ENCODE measurements at regions not wholly inside any gene's neighbourhood (a gene's known extent, or its start where the extent isn't known, plus 50 kb on each side); places are given as distances from the start of the nearest gene placed in this dataset.

- Histone ChIP-seq H4K20me1 (no peaks in the 10 kb centered on the region), H3K36me3 (no peaks in the 10 kb centered on the region), H3K4me2 (no peak overlapping the region), H3K4me1 (peaks cover 0 to 15% (median 2%) of the 10 kb centered on the region in 10 experiments; a peak in 5 of 20 replicates), H3K9me3 (replicated peaks in 1 of 11) (no peaks in the 10 kb centered on the region), H3K27ac (no peak overlapping the region), H3K27me3 (no peaks in the 10 kb centered on the region), H3K9ac (no peak overlapping the region), H3K4me3 (no peak overlapping the region)
- TF ChIP-seq Cebpa-rat (IDR thresholded peaks at IDR 0.05), result no peak
These were observed 689.6 kb upstream of the SEL1L start for GRCh38 chr14:82223276-82223675.

GRCh38 chr14:82224610-82225009, 691.0 kb upstream of the SEL1L start:
- no peak for TF ChIP-seq Cebpa-rat (IDR thresholded peaks at IDR 0.05)

GRCh38 chr14:82230748-82231147, 697.1 kb upstream of the SEL1L start:
- H3K36me3 ChIP-seq, result no peaks in the 10 kb centered on the region
- H3K9me3 ChIP-seq (replicated peaks in 1 of 11), result no peaks in the 10 kb centered on the region
- H3K27me3 ChIP-seq, result no peaks in the 10 kb centered on the region
- H3K9ac ChIP-seq, result no peak overlapping the region
- H4K20me1 ChIP-seq, result no peaks in the 10 kb centered on the region
- H3K4me3 ChIP-seq, result no peak overlapping the region
- no peak for TF ChIP-seq Cebpa-rat (IDR thresholded peaks at IDR 0.05)
- peak overlapping the region in 1 of 11 experiments; percentile 15; a peak in 1 of 22 replicates for H3K4me2 ChIP-seq
- peaks cover 0 to 10% (median 0%) of the 10 kb centered on the region in 10 experiments; a peak in 5 of 20 replicates for H3K4me1 ChIP-seq
- no peak overlapping the region for H3K27ac ChIP-seq

More at GRCh38 chr14:82224610-82225009, 691.0 kb upstream of the SEL1L start:
- no peak overlapping the region for H3K9ac ChIP-seq
- H3K4me1 ChIP-seq, result peaks cover 0 to 15% (median 2%) of the 10 kb centered on the region in 10 experiments; a peak in 5 of 20 replicates
- no peak overlapping the region for H3K27ac ChIP-seq
- H3K9me3 ChIP-seq (replicated peaks in 1 of 11), result no peaks in the 10 kb centered on the region
- no peak overlapping the region for H3K4me3 ChIP-seq
- H3K27me3 ChIP-seq, result no peaks in the 10 kb centered on the region
- no peak overlapping the region; a peak in 1 of 22 replicates for H3K4me2 ChIP-seq
- H4K20me1 ChIP-seq, result no peaks in the 10 kb centered on the region
- H3K36me3 ChIP-seq, result no peaks in the 10 kb centered on the region

DNA sequence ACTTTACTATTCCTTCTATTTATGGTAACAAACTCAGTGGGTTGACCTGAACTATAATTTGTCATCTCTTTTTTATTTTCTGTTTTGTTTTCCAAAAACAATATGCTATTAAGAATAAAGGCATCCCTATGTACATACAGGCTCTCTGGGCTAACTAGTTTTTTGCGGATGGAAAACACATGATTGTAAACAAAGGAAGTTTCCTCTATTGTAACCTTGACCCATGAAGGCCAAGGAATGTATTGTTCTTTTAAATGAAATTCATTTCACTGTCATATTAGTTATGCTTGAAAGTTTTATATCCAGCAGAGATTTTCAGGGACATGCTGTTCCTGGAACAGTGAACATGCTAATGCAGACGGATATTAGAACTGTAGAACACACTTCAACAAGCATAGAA, 705.0 kb upstream of the SEL1L start:
- Histone ChIP-seq H3K4me1 (no peaks in the 10 kb centered on the region), H3K36me3 (no peaks in the 10 kb centered on the region), H3K27me3 (no peaks in the 10 kb centered on the region), H3K4me2 (no peak overlapping the region), H3K9me3 (replicated peaks in 1 of 11) (no peaks in the 10 kb centered on the region), H3K9ac (no peak overlapping the region), H3K4me3 (no peak overlapping the region), H4K20me1 (no peaks in the 10 kb centered on the region), H3K27ac (no peak overlapping the region)
- no peak for TF ChIP-seq Cebpa-rat (IDR thresholded peaks at IDR 0.05)

DNA sequence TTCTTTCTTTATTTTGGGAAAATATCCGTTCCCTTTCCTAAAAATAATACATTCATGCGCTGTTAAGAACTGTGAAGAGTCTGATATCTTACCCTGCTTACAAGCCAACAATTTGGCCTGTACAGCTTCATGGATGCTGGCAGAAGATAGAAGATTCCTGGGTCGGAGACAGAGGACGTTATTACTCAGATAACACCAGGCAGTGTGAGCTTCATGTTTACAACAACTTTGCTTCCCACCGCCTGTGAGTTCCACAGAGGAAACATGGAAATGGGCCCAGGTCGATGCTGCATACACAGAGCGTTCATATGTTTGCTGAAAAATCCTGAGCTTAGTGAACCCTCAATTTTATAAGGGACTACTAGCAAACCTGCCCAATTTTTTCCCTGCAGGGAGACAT, 705.6 kb upstream of the SEL1L start:
- no peak overlapping the region for H3K27ac ChIP-seq
- no peak for TF ChIP-seq Cebpa-rat (IDR thresholded peaks at IDR 0.05)

DNA sequence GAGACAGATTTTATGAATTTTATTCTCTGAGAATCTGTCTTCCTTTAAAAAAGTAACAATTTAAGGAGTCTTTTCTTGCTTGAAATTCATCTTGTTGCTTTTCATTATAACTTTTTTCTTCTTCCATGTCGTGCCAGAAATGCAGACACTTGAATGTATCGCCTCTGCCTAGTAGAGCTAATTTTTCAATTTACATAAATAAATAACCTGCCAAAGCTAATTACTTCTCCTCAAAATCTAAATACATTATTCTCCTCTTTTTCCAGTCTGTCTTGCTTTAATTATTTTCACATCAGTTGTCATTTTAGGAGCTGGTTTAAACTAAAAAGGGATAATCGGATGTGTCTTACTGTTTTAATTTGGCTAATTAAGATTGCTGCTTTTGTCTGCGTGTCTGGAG, 711.1 kb upstream of the SEL1L start:
- Histone ChIP-seq H3K27ac (no peak overlapping the region), H3K4me1 (no peaks in the 10 kb centered on the region), H3K9ac (no peak overlapping the region), H3K27me3 (no peaks in the 10 kb centered on the region), H3K4me3 (no peak overlapping the region), H4K20me1 (no peaks in the 10 kb centered on the region), H3K36me3 (no peaks in the 10 kb centered on the region), H3K9me3 (replicated peaks in 1 of 11) (no peaks in the 10 kb centered on the region), H3K4me2 (no peak overlapping the region)
- TF ChIP-seq Cebpa-rat (IDR thresholded peaks at IDR 0.05), result no peak

More for the DNA sequence above, 705.6 kb upstream of the SEL1L start:
- no peak overlapping the region for H3K4me3 ChIP-seq
- H3K4me2 ChIP-seq, result no peak overlapping the region
- no peaks in the 10 kb centered on the region for H3K36me3 ChIP-seq
- no peak overlapping the region for H3K9ac ChIP-seq
- no peaks in the 10 kb centered on the region for H3K4me1 ChIP-seq
- no peaks in the 10 kb centered on the region for H3K27me3 ChIP-seq
- no peaks in the 10 kb centered on the region for H3K9me3 ChIP-seq (replicated peaks in 1 of 11)
- H4K20me1 ChIP-seq, result no peaks in the 10 kb centered on the region

GRCh38 chr14:82251494-82251893, 717.8 kb upstream of the SEL1L start:
- H3K9me3 ChIP-seq (replicated peaks in 1 of 11), result peaks cover 0 to 3% (median 0%) of the 10 kb centered on the region in 11 experiments; a peak in 2 of 22 replicates
- no peak for TF ChIP-seq Cebpa-rat (IDR thresholded peaks at IDR 0.05)
- no peak overlapping the region for H3K4me2 ChIP-seq
- H3K4me3 ChIP-seq, result no peak overlapping the region
- no peak overlapping the region for H3K27ac ChIP-seq
- no peak overlapping the region for H3K9ac ChIP-seq
- H3K4me1 ChIP-seq, result no peaks in the 10 kb centered on the region
- no peaks in the 10 kb centered on the region for H3K36me3 ChIP-seq
- H3K27me3 ChIP-seq, result no peaks in the 10 kb centered on the region
- no peaks in the 10 kb centered on the region for H4K20me1 ChIP-seq

- Histone ChIP-seq H3K9ac (no peak overlapping the region), H3K4me3 (no peak overlapping the region), H3K4me2 (no peak overlapping the region), H3K27ac (no peak overlapping the region), H3K27me3 (no peaks in the 10 kb centered on the region), H3K36me3 (no peaks in the 10 kb centered on the region), H3K9me3 (replicated peaks in 1 of 11) (no peaks in the 10 kb centered on the region), H4K20me1 (no peaks in the 10 kb centered on the region), H3K4me1 (no peaks in the 10 kb centered on the region)
- no peak for TF ChIP-seq Cebpa-rat (IDR thresholded peaks at IDR 0.05)
These were observed 736.6 kb upstream of the SEL1L start for GRCh38 chr14:82270286-82270685.

- no peak overlapping the region for H3K4me3 ChIP-seq
- TF ChIP-seq Cebpa-rat (IDR thresholded peaks at IDR 0.05), result no peak
- no peaks in the 10 kb centered on the region for H3K27me3 ChIP-seq
- no peak overlapping the region for H3K9ac ChIP-seq
- H3K9me3 ChIP-seq (replicated peaks in 1 of 11), result no peaks in the 10 kb centered on the region
- H3K4me1 ChIP-seq, result no peaks in the 10 kb centered on the region
- H3K4me2 ChIP-seq, result no peak overlapping the region
- H4K20me1 ChIP-seq, result no peaks in the 10 kb centered on the region
- H3K36me3 ChIP-seq, result no peaks in the 10 kb centered on the region
- no peak overlapping the region for H3K27ac ChIP-seq
These were observed 765.2 kb upstream of the SEL1L start for GRCh38 chr14:82298811-82299210.

DNA sequence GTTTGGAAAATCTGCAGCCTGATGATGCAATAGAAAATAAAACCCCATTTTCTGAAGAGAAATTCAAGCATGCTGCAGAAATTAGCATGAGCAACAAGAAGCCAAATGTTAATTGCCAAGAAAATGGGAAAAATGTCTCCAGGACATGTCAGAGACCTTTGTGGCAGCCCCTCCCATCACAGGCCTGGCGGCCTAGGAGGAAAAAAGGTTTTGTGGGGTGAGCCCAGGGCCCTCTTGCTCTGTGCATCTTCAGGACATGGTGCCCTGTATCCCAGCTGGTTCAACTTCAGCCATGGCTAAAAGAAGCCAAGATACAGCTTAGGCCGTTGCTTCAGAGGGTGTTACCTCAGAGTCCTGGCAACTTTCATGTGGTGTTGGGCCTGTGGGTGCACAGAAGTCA, 775.5 kb upstream of the SEL1L start:
- H3K27me3 ChIP-seq, result no peaks in the 10 kb centered on the region
- no peak overlapping the region for H3K27ac ChIP-seq
- no peaks in the 10 kb centered on the region for H4K20me1 ChIP-seq
- no peaks in the 10 kb centered on the region for H3K36me3 ChIP-seq
- no peak for TF ChIP-seq Cebpa-rat (IDR thresholded peaks at IDR 0.05)
- H3K4me2 ChIP-seq, result no peak overlapping the region
- no peak overlapping the region; a peak in 1 of 20 replicates for H3K4me3 ChIP-seq
- no peaks in the 10 kb centered on the region for H3K4me1 ChIP-seq
- H3K9ac ChIP-seq, result no peak overlapping the region
- peaks cover 14 to 21% (median 17%) of the 10 kb centered on the region in 11 experiments for H3K9me3 ChIP-seq (replicated peaks in 1 of 11)

Measured in BLaER1 treated with 17β-estradiol and CSF1 and Interleukin-3, amounts not matched to agents 10 nM and 100 nM (cell line).